Neuronal stem cell (in vitro differentiated cells): ENCODE measurements at regions not wholly inside any gene's neighbourhood (a gene's known extent, or its start where the extent isn't known, plus 50 kb on each side); places are given as distances from the start of the nearest gene placed in this dataset.

Experiments used
- DNase-seq: peaks from one replicate; pipeline ENCODE4 v3.0.0-alpha.2; 2013; ENCODE audit warnings: low spot score
- H2AFZ ChIP-seq: one replicate; pipeline ENCODE4 v1.6.1; 2013; ENCODE audit warnings: mild to moderate bottlenecking, low read length, inconsistent platforms
- H2AK5ac ChIP-seq: 2 replicates; pipeline ENCODE4 v1.6.1; 2013; ENCODE audit warnings: low read depth, mild to moderate bottlenecking, inconsistent platforms, low read length, moderate library complexity, mixed read lengths
- H2BK120ac ChIP-seq: 2 replicates; pipeline ENCODE4 v1.6.1; 2013; ENCODE audit warnings: low read depth, mild to moderate bottlenecking, inconsistent platforms, low read length, moderate library complexity, mixed read lengths
- H2BK12ac ChIP-seq: one replicate; pipeline ENCODE4 v1.6.1; 2013; ENCODE audit warnings: low read length, inconsistent platforms
- H2BK15ac ChIP-seq: 2 replicates; pipeline ENCODE4 v1.6.1; 2013; ENCODE audit warnings: mild to moderate bottlenecking, low read length, inconsistent platforms, mixed read lengths
- H2BK5ac ChIP-seq: one replicate; pipeline ENCODE4 v1.6.1; 2013; ENCODE audit warnings: inconsistent platforms, mild to moderate bottlenecking, low read length, moderate library complexity
- H3K14ac ChIP-seq: one replicate; pipeline ENCODE4 v1.6.1; 2013; ENCODE audit warnings: low read length, inconsistent platforms
- H3K18ac ChIP-seq: 2 replicates; pipeline ENCODE4 v1.6.1; 2013; ENCODE audit warnings: low read length, inconsistent platforms
- H3K23ac ChIP-seq: 2 replicates; pipeline ENCODE4 v1.6.1; 2013; ENCODE audit warnings: low read depth, mild to moderate bottlenecking, mixed read lengths, low read length, inconsistent platforms; ENCODE audit not compliant: poor library complexity
- H3K27ac ChIP-seq: replicated peaks from 3 replicates; pipeline ENCODE4 v1.5.1; 2013; ENCODE audit warnings: low read length, inconsistent platforms
- H3K27me3 ChIP-seq, 3 experiments: 2 replicates each; pipeline ENCODE4 v1.6.1; 2013; ENCODE audit warnings: low read length in 3 of 3, mild to moderate bottlenecking in 2 of 3, inconsistent platforms in 1 of 3, low read depth in 1 of 3, mixed read lengths in 1 of 3, moderate library complexity in 1 of 3; ENCODE audit not compliant: control insufficient read depth in 3 of 3, insufficient read depth in 3 of 3
- H3K36me3 ChIP-seq, 2 donors: replicated peaks in 1 of 2; 2 replicates each; pipeline ENCODE4 v1.6.1; 2013; ENCODE audit warnings: low read length in 2 of 2; ENCODE audit not compliant: control insufficient read depth in 2 of 2, insufficient read depth in 2 of 2
- H3K4ac ChIP-seq: 2 replicates; pipeline ENCODE4 v1.6.1; 2013; ENCODE audit warnings: inconsistent platforms, mild to moderate bottlenecking, low read length, moderate library complexity
- H3K4me1 ChIP-seq, 2 donors: 1 replicate in 1 of 2; 2 replicates in 1 of 2; pipeline ENCODE4 v1.6.1; 2013; ENCODE audit warnings: low read length in 2 of 2, low read depth in 1 of 2; ENCODE audit not compliant: control insufficient read depth in 2 of 2, insufficient read depth in 1 of 2
- H3K4me2 ChIP-seq: one replicate; pipeline ENCODE4 v1.6.1; 2013; ENCODE audit warnings: mild to moderate bottlenecking, low read length, inconsistent platforms; ENCODE audit not compliant: insufficient read depth, poor library complexity, severe bottlenecking
- H3K4me3 ChIP-seq, 2 donors: 2 replicates each; pipeline ENCODE4 v1.5.1; 2013; ENCODE audit warnings: low read length in 2 of 2, mild to moderate bottlenecking in 2 of 2, inconsistent platforms in 1 of 2, moderate library complexity in 1 of 2
- H3K79me1 ChIP-seq: one replicate; pipeline ENCODE4 v1.6.1; 2013; ENCODE audit warnings: low read depth, mild to moderate bottlenecking, inconsistent platforms, low read length, moderate library complexity
- H3K9ac ChIP-seq: one replicate; pipeline ENCODE4 v1.6.1; 2013; ENCODE audit warnings: mild to moderate bottlenecking, low read depth, low read length, inconsistent platforms; ENCODE audit not compliant: poor library complexity
- H3K9me3 ChIP-seq, 2 donors: replicated peaks in 1 of 2; 2 replicates each; pipeline versions ENCODE3 to v1.6.1; 2013; ENCODE audit warnings: low read length in 2 of 2, mild to moderate bottlenecking in 2 of 2, inconsistent platforms in 1 of 2, low read depth in 1 of 2, mixed read lengths in 1 of 2, moderate library complexity in 1 of 2; ENCODE audit not compliant: control insufficient read depth in 2 of 2, insufficient read depth in 1 of 2
- H4K8ac ChIP-seq: one replicate; pipeline ENCODE4 v1.6.1; 2013; ENCODE audit warnings: low read depth, mild to moderate bottlenecking, inconsistent platforms, low read length, moderate library complexity
- H4K91ac ChIP-seq: one replicate; pipeline ENCODE4 v1.6.1; 2013; ENCODE audit warnings: low read length, low read depth, mild to moderate bottlenecking, inconsistent platforms; ENCODE audit not compliant: poor library complexity
- WGBS, 2 donors: extraction: QIAGEN DNeasy Blood & Tissue Kit; methylation state at CpG; one replicate each; pipeline ENCODE4 v1.1.7; 2013; ENCODE audit warnings: missing lambda C conversion rate in 2 of 2, mixed read lengths in 1 of 2; ENCODE audit not compliant: insufficient read length in 2 of 2, insufficient replicate concordance in 1 of 2; ENCODE audit errors: extremely low coverage in 2 of 2; 5-methylcytosine and 5-hydroxymethylcytosine counted together

GRCh38 chr12:30026621-30027234 lies 243.0 kb upstream of the TMTC1 start:
- DNase-seq = no peak
- Histone ChIP-seq H4K91ac (no peak overlapping the region), H3K23ac (no peak overlapping the region), H3K4me3 (no peak overlapping the region), H2BK5ac (no peak overlapping the region), H3K4me2 (no peak overlapping the region), H3K27ac (no peak overlapping the region), H3K18ac (no peak overlapping the region), H4K8ac (no peak overlapping the region), H3K36me3 (no peaks in the 10 kb centered on the region), H2BK120ac (no peak overlapping the region), H2AFZ (no peak overlapping the region), H2BK12ac (no peak overlapping the region), H3K14ac (no peak overlapping the region), H2AK5ac (no peak overlapping the region), H3K79me1 (no peaks in the 10 kb centered on the region), H3K4me1 (no peaks in the 10 kb centered on the region), H2BK15ac (no peak overlapping the region), H3K9ac (no peak overlapping the region), H3K27me3 (no peaks in the 10 kb centered on the region), H3K9me3 (peaks cover 2 to 11% of the 10 kb centered on the region in 2 donors), H3K4ac (no peak overlapping the region)
- WGBS, 2 donors = no CpG with 5 or more reads among the region's 2 CpGs

- no peak overlapping the region for H3K14ac ChIP-seq
- no peak for DNase-seq
- H2BK120ac ChIP-seq = no peak overlapping the region
- H2BK5ac ChIP-seq = no peak overlapping the region
- H2AK5ac ChIP-seq = no peak overlapping the region
- H3K4me1 ChIP-seq = no peaks in the 10 kb centered on the region
- no peak overlapping the region for H2BK12ac ChIP-seq
- H3K18ac ChIP-seq = no peak overlapping the region
- H3K36me3 ChIP-seq = no peaks in the 10 kb centered on the region
- no peak overlapping the region for H3K4me2 ChIP-seq
- peaks cover 2 to 11% of the 10 kb centered on the region in 2 donors for H3K9me3 ChIP-seq
- H2BK15ac ChIP-seq = no peak overlapping the region
- no peak overlapping the region for H3K27ac ChIP-seq
- H3K4ac ChIP-seq = no peak overlapping the region
- no peak overlapping the region for H3K4me3 ChIP-seq
- no peak overlapping the region for H4K8ac ChIP-seq
- H3K23ac ChIP-seq = no peak overlapping the region
- H2AFZ ChIP-seq = no peak overlapping the region
- no peak overlapping the region for H3K9ac ChIP-seq
- H3K27me3 ChIP-seq = no peaks in the 10 kb centered on the region
- no peak overlapping the region for H4K91ac ChIP-seq
- H3K79me1 ChIP-seq = no peaks in the 10 kb centered on the region
Observed at GRCh38 chr12:30025317-30025716, 241.6 kb upstream of the TMTC1 start.

GRCh38 chr12:30023186-30023585 lies 239.4 kb upstream of the TMTC1 start:
- H2AFZ ChIP-seq = no peak overlapping the region
- DNase-seq = no peak
- H2BK12ac ChIP-seq = no peak overlapping the region
- no peaks in the 10 kb centered on the region for H3K79me1 ChIP-seq
- WGBS, 2 donors = no CpG with 5 or more reads among the region's 2 CpGs
- H3K18ac ChIP-seq = no peak overlapping the region
- no peak overlapping the region for H4K91ac ChIP-seq
- H3K4me2 ChIP-seq = no peak overlapping the region
- H3K27me3 ChIP-seq = no peaks in the 10 kb centered on the region
- H3K4me1 ChIP-seq = no peaks in the 10 kb centered on the region
- no peak overlapping the region for H3K4ac ChIP-seq
- H2AK5ac ChIP-seq = no peak overlapping the region
- H2BK120ac ChIP-seq = no peak overlapping the region
- H2BK15ac ChIP-seq = no peak overlapping the region
- no peaks in the 10 kb centered on the region for H3K36me3 ChIP-seq
- H3K27ac ChIP-seq = no peak overlapping the region
- no peak overlapping the region for H3K9ac ChIP-seq
- H3K14ac ChIP-seq = no peak overlapping the region
- peaks cover 2 to 11% of the 10 kb centered on the region in 2 donors for H3K9me3 ChIP-seq
- no peak overlapping the region for H3K23ac ChIP-seq
- H2BK5ac ChIP-seq = no peak overlapping the region
- no peak overlapping the region for H4K8ac ChIP-seq
- no peak overlapping the region for H3K4me3 ChIP-seq

GRCh38 chr12:30021051-30021833 lies 237.5 kb upstream of the TMTC1 start:
- no peaks in the 10 kb centered on the region for H3K27me3 ChIP-seq
- H3K4me3 ChIP-seq = no peak overlapping the region
- H4K8ac ChIP-seq = no peak overlapping the region
- no peaks in the 10 kb centered on the region for H3K36me3 ChIP-seq
- H2BK15ac ChIP-seq = no peak overlapping the region
- no peak overlapping the region for H2BK12ac ChIP-seq
- no peak for DNase-seq
- H3K27ac ChIP-seq = no peak overlapping the region
- H2AFZ ChIP-seq = no peak overlapping the region
- no peak overlapping the region for H3K18ac ChIP-seq
- H3K4me1 ChIP-seq = no peaks in the 10 kb centered on the region
- H3K23ac ChIP-seq = no peak overlapping the region
- H4K91ac ChIP-seq = no peak overlapping the region
- no peak overlapping the region for H3K9ac ChIP-seq
- H3K14ac ChIP-seq = no peak overlapping the region
- no peak overlapping the region for H3K4me2 ChIP-seq
- H3K79me1 ChIP-seq = no peaks in the 10 kb centered on the region
- H2BK5ac ChIP-seq = no peak overlapping the region
- no peak overlapping the region for H2AK5ac ChIP-seq
- H2BK120ac ChIP-seq = no peak overlapping the region
- no CpG with 5 or more reads among the region's 2 CpGs for WGBS, 2 donors
- no peak overlapping the region for H3K4ac ChIP-seq
- peaks cover 2 to 11% of the 10 kb centered on the region in 2 donors for H3K9me3 ChIP-seq
